ENCODE measurements at regions not wholly inside any gene's neighbourhood (a gene's known extent, or its start where the extent isn't known, plus 50 kb on each side); places are given as distances from the start of the nearest gene placed in this dataset.

DNA sequence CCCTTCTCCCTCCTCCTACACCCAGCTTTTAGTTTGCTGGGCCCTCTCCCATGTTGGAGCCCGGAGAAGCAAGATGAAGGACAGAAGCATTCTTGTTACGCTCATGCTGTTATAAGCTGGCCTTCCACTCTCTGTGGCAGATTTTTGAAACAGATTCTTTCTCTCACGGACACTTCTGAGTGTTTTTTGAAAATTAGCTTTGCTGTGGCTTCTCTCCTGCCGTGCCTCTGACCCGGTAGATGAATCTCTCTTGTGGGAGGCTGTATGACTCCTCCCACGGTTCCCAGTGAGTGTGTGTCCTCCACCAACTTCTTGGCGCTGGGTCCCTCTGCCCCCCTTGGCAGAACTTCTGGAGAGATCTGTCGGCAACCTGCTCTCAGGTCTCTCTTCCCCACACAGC, 269.3 kb upstream of the MYT1L start:
- TF ChIP-seq SMC3 (IDR thresholded peaks at IDR 0.05; ENCODE audit: low read depth, low read length): no peak
- TF ChIP-seq, protein P1, sequence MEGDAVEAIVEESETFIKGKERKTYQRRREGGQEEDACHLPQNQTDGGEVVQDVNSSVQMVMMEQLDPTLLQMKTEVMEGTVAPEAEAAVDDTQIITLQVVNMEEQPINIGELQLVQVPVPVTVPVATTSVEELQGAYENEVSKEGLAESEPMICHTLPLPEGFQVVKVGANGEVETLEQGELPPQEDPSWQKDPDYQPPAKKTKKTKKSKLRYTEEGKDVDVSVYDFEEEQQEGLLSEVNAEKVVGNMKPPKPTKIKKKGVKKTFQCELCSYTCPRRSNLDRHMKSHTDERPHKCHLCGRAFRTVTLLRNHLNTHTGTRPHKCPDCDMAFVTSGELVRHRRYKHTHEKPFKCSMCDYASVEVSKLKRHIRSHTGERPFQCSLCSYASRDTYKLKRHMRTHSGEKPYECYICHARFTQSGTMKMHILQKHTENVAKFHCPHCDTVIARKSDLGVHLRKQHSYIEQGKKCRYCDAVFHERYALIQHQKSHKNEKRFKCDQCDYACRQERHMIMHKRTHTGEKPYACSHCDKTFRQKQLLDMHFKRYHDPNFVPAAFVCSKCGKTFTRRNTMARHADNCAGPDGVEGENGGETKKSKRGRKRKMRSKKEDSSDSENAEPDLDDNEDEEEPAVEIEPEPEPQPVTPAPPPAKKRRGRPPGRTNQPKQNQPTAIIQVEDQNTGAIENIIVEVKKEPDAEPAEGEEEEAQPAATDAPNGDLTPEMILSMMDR (conservative IDR thresholded peaks at IDR 0.05; ENCODE audit: low read depth, low read length): no peak
- TF ChIP-seq POLR2A (IDR thresholded peaks at IDR 0.05; ENCODE audit: low read depth, low read length): no peak
- no peak for TF ChIP-seq BHLHE40 (IDR thresholded peaks at IDR 0.05; ENCODE audit: low read depth, low read length)
- TF ChIP-seq RFX5 (IDR thresholded peaks at IDR 0.05; ENCODE audit: low read depth, low read length): no peak
